NCI-H2196 treated with DMSO at 0.1 percent for 48 hours (cell line): ENCODE measurements at regions not wholly inside any gene's neighbourhood (a gene's known extent, or its start where the extent isn't known, plus 50 kb on each side); places are given as distances from the start of the nearest gene placed in this dataset.

ENCODE experiments used
- DNase-seq: peaks from one replicate; lab custom pipeline; 2025; ENCODE audit not compliant: unreplicated experiment; lab: John Stamatoyannopoulos, UW

DNA sequence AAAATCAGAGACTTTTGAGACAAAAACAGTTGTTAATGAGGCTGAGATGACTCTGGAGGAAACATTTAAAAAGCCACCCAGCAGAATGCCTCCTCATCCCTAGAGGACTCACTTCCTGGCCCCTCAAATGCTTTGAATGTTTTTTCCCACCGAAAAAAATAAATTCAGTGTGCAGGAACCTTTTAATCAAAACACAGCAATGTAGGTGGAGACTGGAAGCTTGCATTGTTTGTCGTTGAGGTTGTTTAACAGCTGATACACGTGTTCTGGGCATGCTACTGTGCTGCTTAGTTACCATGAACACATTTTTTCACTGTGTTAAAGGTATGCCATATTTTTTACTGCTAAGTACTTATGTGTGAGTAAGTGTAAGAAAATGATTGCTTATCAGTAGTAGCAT is 65.7 kb upstream of the ADCY2 start:
- DNase-seq: no peak

- DNase-seq: no peak
Measured at GRCh38 chr5:7331131-7331530, 64.8 kb upstream of the ADCY2 start.
